ENCODE measurements at regions not wholly inside any gene's neighbourhood (a gene's known extent, or its start where the extent isn't known, plus 50 kb on each side); places are given as distances from the start of the nearest gene placed in this dataset.
A peak's percentile ranks its signal among the peaks of the same experiment; 100 is the strongest.

DNA sequence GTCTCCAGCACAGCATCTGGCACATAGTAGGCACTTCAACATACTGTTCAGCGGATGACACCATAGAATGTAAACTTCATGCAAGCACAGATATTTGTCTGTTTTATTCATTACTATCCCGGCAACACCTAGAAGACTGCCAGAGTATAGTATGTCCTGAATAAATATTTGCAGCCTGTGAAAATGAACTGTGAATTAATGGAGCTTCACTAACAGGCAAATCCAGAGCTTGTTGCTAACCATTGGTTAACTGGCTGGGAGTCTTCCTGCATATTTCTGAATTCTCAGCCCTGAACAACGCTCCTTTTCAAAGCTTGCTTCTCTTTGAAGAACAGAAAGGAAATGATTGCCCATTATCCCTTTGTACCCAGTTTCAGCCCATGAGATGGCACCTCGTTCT is 243.3 kb upstream of the CRY1 start:
- Histone ChIP-seq H3K4me1 (ENCODE audit: control insufficient read depth, insufficient read depth, low read length) (no peaks in the 10 kb centered on the region; the same call in 1 of the 2 replicates), H3K9me3 (ENCODE audit: control insufficient read depth, insufficient read depth, low read depth, low read length) (no peaks in the 10 kb centered on the region), H3K36me3 (ENCODE audit: control insufficient read depth in 2 of 2, insufficient read depth in 1 of 2, low read length in 2 of 2) (no peaks in the 10 kb centered on the region), H3K4me3 (ENCODE audit: low read depth, low read length) (no peak overlapping the region), H3K27ac (ENCODE audit: extremely low read depth, low read depth, low read length) (no peak overlapping the region)
- CTCF ChIA-PET = no interaction called here
- TF ChIP-seq, protein P1, sequence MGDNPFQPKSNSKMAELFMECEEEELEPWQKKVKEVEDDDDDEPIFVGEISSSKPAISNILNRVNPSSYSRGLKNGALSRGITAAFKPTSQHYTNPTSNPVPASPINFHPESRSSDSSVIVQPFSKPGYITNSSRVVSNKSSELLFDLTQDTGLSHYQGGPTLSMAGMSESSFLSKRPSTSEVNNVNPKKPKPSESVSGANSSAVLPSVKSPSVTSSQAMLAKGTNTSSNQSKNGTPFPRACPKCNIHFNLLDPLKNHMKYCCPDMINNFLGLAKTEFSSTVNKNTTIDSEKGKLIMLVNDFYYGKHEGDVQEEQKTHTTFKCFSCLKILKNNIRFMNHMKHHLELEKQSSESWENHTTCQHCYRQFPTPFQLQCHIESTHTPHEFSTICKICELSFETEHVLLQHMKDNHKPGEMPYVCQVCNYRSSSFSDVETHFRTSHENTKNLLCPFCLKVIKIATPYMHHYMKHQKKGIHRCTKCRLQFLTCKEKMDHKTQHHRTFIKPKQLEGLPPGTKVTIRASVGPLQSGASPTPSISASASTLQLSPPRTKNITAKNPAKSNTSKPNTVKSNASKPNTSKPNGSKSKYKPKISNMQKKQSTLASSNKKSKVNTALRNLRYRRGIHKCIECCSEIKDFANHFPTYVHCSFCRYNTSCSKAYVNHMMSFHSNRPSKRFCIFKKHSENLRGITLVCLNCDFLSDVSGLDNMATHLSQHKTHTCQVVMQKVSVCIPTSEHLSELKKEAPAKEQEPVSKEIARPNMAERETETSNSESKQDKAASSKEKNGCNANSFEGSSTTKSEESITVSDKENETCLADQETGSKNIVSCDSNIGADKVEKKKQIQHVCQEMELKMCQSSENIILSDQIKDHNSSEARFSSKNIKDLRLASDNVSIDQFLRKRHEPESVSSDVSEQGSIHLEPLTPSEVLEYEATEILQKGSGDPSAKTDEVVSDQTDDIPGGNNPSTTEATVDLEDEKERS (tag by site-specific recombination; IDR thresholded peaks at IDR 0.05) = no peak
- no peak for TF ChIP-seq ZNF302 (tag by site-specific recombination; IDR thresholded peaks at IDR 0.05; ENCODE audit: low read depth)
- no peak for TF ChIP-seq ZBTB48 (tag by site-specific recombination; IDR thresholded peaks at IDR 0.05)
- no peak for TF ChIP-seq ZNF560 (tag by site-specific recombination; IDR thresholded peaks at IDR 0.05; ENCODE audit: borderline replicate concordance)
- POLR2A ChIA-PET = no interaction called here

DNA sequence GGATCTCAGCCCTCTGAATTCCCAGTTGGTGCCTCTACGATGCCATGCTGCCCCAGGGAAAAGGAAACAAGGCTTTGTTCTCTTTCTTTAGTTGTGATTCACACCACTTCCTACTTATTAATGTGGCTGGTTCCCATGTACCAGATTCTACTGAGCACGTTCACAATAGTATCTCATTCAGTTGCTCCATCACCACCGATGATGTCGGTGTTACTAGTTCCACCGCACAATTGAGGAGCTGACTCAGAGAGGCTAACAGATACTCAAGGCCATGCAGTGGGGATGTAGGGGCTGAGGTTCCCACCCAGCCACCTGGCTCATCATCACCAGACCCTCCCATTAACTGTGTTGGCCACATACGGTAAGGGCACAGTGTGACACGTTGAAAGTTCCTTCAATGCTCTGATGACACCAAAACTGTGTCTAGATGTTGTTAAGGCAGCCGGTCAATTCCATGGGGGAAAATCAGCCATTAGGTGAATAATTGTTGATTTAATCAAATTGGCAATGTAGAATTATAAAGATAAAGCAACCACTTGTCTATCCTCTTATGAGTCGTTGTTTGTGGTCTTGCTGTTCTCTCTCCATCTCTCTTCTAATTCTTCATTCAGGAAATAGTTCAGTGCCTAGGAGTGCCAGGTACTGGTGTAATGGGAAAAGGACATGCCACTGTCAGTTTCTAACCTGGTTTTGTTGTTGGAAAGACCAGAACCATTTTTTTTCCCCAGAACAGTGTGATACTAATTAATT is 244.2 kb upstream of the CRY1 start:
- Histone ChIP-seq H3K4me3 (ENCODE audit: low read depth, low read length) (no peak overlapping the region), H3K36me3 (ENCODE audit: control insufficient read depth in 2 of 2, insufficient read depth in 1 of 2, low read length in 2 of 2) (no peaks in the 10 kb centered on the region), H3K9me3 (ENCODE audit: control insufficient read depth, insufficient read depth, low read depth, low read length) (no peaks in the 10 kb centered on the region), H3K27ac (ENCODE audit: extremely low read depth, low read depth, low read length) (no peak overlapping the region), H3K4me1 (ENCODE audit: control insufficient read depth, insufficient read depth, low read length) (no peaks in the 10 kb centered on the region)
- TF ChIP-seq, protein P2, sequence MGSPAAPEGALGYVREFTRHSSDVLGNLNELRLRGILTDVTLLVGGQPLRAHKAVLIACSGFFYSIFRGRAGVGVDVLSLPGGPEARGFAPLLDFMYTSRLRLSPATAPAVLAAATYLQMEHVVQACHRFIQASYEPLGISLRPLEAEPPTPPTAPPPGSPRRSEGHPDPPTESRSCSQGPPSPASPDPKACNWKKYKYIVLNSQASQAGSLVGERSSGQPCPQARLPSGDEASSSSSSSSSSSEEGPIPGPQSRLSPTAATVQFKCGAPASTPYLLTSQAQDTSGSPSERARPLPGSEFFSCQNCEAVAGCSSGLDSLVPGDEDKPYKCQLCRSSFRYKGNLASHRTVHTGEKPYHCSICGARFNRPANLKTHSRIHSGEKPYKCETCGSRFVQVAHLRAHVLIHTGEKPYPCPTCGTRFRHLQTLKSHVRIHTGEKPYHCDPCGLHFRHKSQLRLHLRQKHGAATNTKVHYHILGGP (tag by site-specific recombination; IDR thresholded peaks at IDR 0.05) = no peak
- TF ChIP-seq, protein P3, sequence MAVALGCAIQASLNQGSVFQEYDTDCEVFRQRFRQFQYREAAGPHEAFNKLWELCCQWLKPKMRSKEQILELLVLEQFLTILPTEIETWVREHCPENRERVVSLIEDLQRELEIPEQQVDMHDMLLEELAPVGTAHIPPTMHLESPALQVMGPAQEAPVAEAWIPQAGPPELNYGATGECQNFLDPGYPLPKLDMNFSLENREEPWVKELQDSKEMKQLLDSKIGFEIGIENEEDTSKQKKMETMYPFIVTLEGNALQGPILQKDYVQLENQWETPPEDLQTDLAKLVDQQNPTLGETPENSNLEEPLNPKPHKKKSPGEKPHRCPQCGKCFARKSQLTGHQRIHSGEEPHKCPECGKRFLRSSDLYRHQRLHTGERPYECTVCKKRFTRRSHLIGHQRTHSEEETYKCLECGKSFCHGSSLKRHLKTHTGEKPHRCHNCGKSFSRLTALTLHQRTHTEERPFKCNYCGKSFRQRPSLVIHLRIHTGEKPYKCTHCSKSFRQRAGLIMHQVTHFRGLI (tag by site-specific recombination; IDR thresholded peaks at IDR 0.05) = no peak
- TF ChIP-seq ZNF561 (tag by site-specific recombination; IDR thresholded peaks at IDR 0.05; ENCODE audit: borderline replicate concordance) = no peak
- no peak for TF ChIP-seq ZNF23 (tag by site-specific recombination; IDR thresholded peaks at IDR 0.05; ENCODE audit: borderline replicate concordance)
- TF ChIP-seq ZNF660 (tag by site-specific recombination; IDR thresholded peaks at IDR 0.05) = no peak
- no peak for TF ChIP-seq ZBTB48 (tag by site-specific recombination; IDR thresholded peaks at IDR 0.05)
- ChIA-PET CTCF (no interaction called here), POLR2A (no interaction called here)

DNA sequence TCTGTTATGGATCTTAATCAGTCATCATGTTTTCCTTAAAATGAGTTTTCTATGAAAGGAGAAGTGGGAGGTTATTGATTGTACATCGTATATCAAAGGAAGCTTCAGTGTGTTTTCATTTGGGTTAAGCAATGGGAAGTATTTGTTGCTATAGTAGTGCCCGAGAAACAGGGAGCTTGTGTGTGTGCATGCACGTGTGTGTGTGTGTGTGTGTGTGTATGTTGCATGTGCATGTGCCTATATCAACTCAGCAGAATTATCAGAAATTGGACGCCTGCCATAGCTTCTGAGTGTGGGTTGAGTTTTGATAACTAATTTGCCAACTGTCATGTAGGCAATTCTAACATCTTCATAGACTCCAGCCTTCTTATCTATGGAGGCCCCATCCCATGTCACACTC is 246.1 kb upstream of the CRY1 start:
- Histone ChIP-seq H3K36me3 (ENCODE audit: control insufficient read depth in 2 of 2, insufficient read depth in 1 of 2, low read length in 2 of 2) (no peaks in the 10 kb centered on the region), H3K9me3 (ENCODE audit: control insufficient read depth, insufficient read depth, low read depth, low read length) (no peaks in the 10 kb centered on the region), H3K4me1 (ENCODE audit: control insufficient read depth, insufficient read depth, low read length) (no peaks in the 10 kb centered on the region), H3K4me3 (ENCODE audit: low read depth, low read length) (no peak overlapping the region), H3K27ac (ENCODE audit: extremely low read depth, low read depth, low read length) (no peak overlapping the region)
- CTCF ChIA-PET = no interaction called here
- POLR2A ChIA-PET = no interaction called here
- TF ChIP-seq ZNF792 (tag by site-specific recombination; IDR thresholded peaks at IDR 0.05) (no peak), ZNF138 (tag by site-specific recombination; IDR thresholded peaks at IDR 0.05; ENCODE audit: borderline replicate concordance) (no peak), EGR2 (tag by site-specific recombination; IDR thresholded peaks at IDR 0.05; ENCODE audit: low read depth) (peak; percentile 38; the same call in 1 of the 2 replicates), ZNF621 (tag by site-specific recombination; IDR thresholded peaks at IDR 0.05) (no peak), ZNF239 (tag by site-specific recombination; IDR thresholded peaks at IDR 0.05) (no peak)
- TF ChIP-seq, protein P4, sequence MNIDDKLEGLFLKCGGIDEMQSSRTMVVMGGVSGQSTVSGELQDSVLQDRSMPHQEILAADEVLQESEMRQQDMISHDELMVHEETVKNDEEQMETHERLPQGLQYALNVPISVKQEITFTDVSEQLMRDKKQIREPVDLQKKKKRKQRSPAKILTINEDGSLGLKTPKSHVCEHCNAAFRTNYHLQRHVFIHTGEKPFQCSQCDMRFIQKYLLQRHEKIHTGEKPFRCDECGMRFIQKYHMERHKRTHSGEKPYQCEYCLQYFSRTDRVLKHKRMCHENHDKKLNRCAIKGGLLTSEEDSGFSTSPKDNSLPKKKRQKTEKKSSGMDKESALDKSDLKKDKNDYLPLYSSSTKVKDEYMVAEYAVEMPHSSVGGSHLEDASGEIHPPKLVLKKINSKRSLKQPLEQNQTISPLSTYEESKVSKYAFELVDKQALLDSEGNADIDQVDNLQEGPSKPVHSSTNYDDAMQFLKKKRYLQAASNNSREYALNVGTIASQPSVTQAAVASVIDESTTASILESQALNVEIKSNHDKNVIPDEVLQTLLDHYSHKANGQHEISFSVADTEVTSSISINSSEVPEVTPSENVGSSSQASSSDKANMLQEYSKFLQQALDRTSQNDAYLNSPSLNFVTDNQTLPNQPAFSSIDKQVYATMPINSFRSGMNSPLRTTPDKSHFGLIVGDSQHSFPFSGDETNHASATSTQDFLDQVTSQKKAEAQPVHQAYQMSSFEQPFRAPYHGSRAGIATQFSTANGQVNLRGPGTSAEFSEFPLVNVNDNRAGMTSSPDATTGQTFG (tag by site-specific recombination; IDR thresholded peaks at IDR 0.05; ENCODE audit: borderline replicate concordance) = no peak
- TF ChIP-seq, protein P5, sequence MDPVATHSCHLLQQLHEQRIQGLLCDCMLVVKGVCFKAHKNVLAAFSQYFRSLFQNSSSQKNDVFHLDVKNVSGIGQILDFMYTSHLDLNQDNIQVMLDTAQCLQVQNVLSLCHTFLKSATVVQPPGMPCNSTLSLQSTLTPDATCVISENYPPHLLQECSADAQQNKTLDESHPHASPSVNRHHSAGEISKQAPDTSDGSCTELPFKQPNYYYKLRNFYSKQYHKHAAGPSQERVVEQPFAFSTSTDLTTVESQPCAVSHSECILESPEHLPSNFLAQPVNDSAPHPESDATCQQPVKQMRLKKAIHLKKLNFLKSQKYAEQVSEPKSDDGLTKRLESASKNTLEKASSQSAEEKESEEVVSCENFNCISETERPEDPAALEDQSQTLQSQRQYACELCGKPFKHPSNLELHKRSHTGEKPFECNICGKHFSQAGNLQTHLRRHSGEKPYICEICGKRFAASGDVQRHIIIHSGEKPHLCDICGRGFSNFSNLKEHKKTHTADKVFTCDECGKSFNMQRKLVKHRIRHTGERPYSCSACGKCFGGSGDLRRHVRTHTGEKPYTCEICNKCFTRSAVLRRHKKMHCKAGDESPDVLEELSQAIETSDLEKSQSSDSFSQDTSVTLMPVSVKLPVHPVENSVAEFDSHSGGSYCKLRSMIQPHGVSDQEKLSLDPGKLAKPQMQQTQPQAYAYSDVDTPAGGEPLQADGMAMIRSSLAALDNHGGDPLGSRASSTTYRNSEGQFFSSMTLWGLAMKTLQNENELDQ (tag by site-specific recombination; IDR thresholded peaks at IDR 0.05; ENCODE audit: low read depth) = no peak
- TF ChIP-seq, protein P6, sequence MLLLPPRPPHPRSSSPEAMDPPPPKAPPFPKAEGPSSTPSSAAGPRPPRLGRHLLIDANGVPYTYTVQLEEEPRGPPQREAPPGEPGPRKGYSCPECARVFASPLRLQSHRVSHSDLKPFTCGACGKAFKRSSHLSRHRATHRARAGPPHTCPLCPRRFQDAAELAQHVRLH (tag by site-specific recombination; IDR thresholded peaks at IDR 0.05) = no peak
